Gastroesophageal sphincter (tissue), 4 donors: ENCODE measurements at regions not wholly inside any gene's neighbourhood (a gene's known extent, or its start where the extent isn't known, plus 50 kb on each side); places are given as distances from the start of the nearest gene placed in this dataset.

ENCODE experiments used
- ATAC-seq: fragments of 150-250 bp; one replicate; pipeline ENCODE4 v1.9.1; 2016; ENCODE audit warnings: mild to moderate bottlenecking, moderate library complexity
- H3K27ac ChIP-seq, 4 donors: fragments of 200-600 bp; sonication (generic) in 3 of 4; 1 replicate in 3 of 4; 2 replicates in 1 of 4; pipeline ENCODE4 v1.5.1; 2016 to 2019
- H3K27me3 ChIP-seq: fragments of 200-600 bp; sonication (generic); one replicate; pipeline ENCODE4 v1.5.1; 2019
- H3K36me3 ChIP-seq, 2 donors: fragments of 200-600 bp; sonication (generic); one replicate each; pipeline ENCODE4 v1.5.1; 2019; ENCODE audit warnings: control low read depth in 1 of 2
- H3K4me1 ChIP-seq, 3 donors: fragments of 200-600 bp; sonication (generic); 1 replicate in 2 of 3; 2 replicates in 1 of 3; pipeline ENCODE4 v1.5.1; 2016 to 2019; ENCODE audit warnings: control low read depth in 2 of 3
- H3K4me3 ChIP-seq, 2 donors: fragments of 200-600 bp; sonication (generic); one replicate each; pipeline ENCODE4 v1.5.1; 2019; ENCODE audit warnings: mild to moderate bottlenecking in 1 of 2, moderate library complexity in 1 of 2
- H3K9me3 ChIP-seq, 3 donors: fragments of 200-600 bp; sonication (generic); one replicate each; pipeline ENCODE4 v1.5.1; 2017 to 2019; ENCODE audit warnings: control low read depth in 2 of 3
- EP300 ChIP-seq: sonication (generic); formaldehyde crosslinking; IDR thresholded peaks from one replicate; pipeline ENCODE4 v1.6.1; 2017; ENCODE audit warnings: antibody characterized with exemption, mild to moderate bottlenecking
- POLR2A ChIP-seq, 2 donors: fragments of 450-650 bp; IDR thresholded peaks; one replicate each; pipeline ENCODE4 v1.6.1; 2017; ENCODE audit warnings: antibody characterized with exemption in 2 of 2, mild to moderate bottlenecking in 2 of 2, moderate library complexity in 1 of 2
- POLR2AphosphoS5 ChIP-seq: sonication (generic); formaldehyde crosslinking; IDR thresholded peaks from one replicate; pipeline ENCODE4 v1.6.1; 2017; ENCODE audit warnings: antibody characterized with exemption
- WGBS, 2 donors: methylation state at CpG; one replicate each; pipeline ENCODE4 v1.1.5; 2018; ENCODE audit warnings: low coverage in 1 of 2; 5-methylcytosine and 5-hydroxymethylcytosine counted together
- TF ChIP-seq, protein P1 (sequence below), 4 experiments: fragments of 200-600 bp in 2 of 4; fragments of 450-650 bp in 2 of 4; sonication (generic) in 1 of 4; IDR thresholded peaks; one replicate each; pipeline ENCODE4 v1.5.1; 2017 to 2019; ENCODE audit warnings: antibody characterized with exemption in 4 of 4, mild to moderate bottlenecking in 2 of 4, moderate library complexity in 2 of 4

GRCh38 chr10:42883993-42884983, 101.7 kb downstream of the BMS1 start:
- ATAC-seq: peak; percentile 31
- Histone ChIP-seq H3K9me3 (peaks cover 0 to 15% (median 0%) of the 10 kb centered on the region in 3 donors), H3K27me3 (peaks cover 16% of the 10 kb centered on the region), H3K4me1 (no peaks in the 10 kb centered on the region), H3K4me3 (no peak overlapping the region), H3K27ac (no peak overlapping the region), H3K36me3 (no peaks in the 10 kb centered on the region)
- WGBS, 2 donors: 69 to 71% methylated on average over 7 to 8 of the region's 11 CpGs
- TF ChIP-seq POLR2AphosphoS5: no peak
- TF ChIP-seq EP300: no peak
- TF ChIP-seq, protein P1, sequence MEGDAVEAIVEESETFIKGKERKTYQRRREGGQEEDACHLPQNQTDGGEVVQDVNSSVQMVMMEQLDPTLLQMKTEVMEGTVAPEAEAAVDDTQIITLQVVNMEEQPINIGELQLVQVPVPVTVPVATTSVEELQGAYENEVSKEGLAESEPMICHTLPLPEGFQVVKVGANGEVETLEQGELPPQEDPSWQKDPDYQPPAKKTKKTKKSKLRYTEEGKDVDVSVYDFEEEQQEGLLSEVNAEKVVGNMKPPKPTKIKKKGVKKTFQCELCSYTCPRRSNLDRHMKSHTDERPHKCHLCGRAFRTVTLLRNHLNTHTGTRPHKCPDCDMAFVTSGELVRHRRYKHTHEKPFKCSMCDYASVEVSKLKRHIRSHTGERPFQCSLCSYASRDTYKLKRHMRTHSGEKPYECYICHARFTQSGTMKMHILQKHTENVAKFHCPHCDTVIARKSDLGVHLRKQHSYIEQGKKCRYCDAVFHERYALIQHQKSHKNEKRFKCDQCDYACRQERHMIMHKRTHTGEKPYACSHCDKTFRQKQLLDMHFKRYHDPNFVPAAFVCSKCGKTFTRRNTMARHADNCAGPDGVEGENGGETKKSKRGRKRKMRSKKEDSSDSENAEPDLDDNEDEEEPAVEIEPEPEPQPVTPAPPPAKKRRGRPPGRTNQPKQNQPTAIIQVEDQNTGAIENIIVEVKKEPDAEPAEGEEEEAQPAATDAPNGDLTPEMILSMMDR (IDR thresholded peaks at IDR 0.05): no peak
- no peak for TF ChIP-seq POLR2A (IDR thresholded peaks at IDR 0.05)

GRCh38 chr10:42885491-42886270, 103.1 kb downstream of the BMS1 start:
- no peak for ATAC-seq
- 70 to 78% methylated on average over 1 to 6 of the region's 8 CpGs for WGBS, 2 donors

DNA sequence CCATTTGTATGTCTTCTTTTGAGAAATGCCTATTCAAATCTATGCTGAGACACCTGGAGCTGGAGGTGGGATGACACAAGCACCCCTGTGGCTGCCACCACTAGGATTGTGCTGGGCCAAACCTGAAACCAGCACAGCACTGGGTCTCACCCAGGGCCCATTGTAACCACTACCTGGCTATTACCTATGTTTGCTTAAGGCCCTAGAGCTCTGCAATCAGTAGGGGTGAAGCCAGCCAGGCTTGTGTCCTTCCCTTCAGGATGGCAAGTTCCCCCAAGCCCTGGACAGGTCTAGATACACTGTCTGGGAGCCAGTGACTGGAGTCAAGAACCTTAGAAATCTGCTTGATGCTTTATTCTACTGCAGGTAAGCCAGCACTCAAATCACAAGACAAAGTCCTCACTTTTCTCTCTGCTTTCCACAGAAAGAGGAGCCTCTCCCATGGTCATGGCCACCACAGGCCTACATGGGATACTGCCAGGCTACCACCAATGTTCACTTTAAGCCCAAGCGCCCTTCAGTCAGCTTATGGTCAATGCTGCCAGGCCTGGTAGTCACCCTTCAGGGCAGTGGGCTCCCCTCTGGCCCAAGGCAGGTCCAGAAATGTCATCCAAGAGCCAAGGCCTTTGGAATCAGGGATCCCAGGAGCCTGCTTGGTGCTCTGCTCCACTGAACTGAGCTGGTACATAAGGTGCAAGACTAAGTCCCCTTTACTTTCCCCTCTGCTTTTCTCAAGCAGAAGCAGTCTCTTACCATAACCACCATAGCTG, 105.3 kb downstream of the BMS1 start:
- no CpG with 5 or more reads among the region's 1 CpG for WGBS, 2 donors
- Histone ChIP-seq H3K27me3 (no peaks in the 10 kb centered on the region), H3K4me1 (no peaks in the 10 kb centered on the region), H3K9me3 (peaks cover 0 to 5% (median 0%) of the 10 kb centered on the region in 3 donors), H3K4me3 (no peak overlapping the region), H3K36me3 (no peaks in the 10 kb centered on the region), H3K27ac (no peak overlapping the region)
- TF ChIP-seq POLR2AphosphoS5: no peak
- TF ChIP-seq POLR2A (IDR thresholded peaks at IDR 0.05): no peak
- TF ChIP-seq, protein P1 (IDR thresholded peaks at IDR 0.05): no peak
- no peak for TF ChIP-seq EP300
- no peak for ATAC-seq

More at GRCh38 chr10:42885491-42886270, 103.1 kb downstream of the BMS1 start:
- Histone ChIP-seq H3K4me3 (no peak overlapping the region), H3K27me3 (peaks cover 2% of the 10 kb centered on the region), H3K9me3 (peaks cover 0 to 15% (median 0%) of the 10 kb centered on the region in 3 donors), H3K27ac (no peak overlapping the region), H3K4me1 (no peaks in the 10 kb centered on the region), H3K36me3 (no peaks in the 10 kb centered on the region)
- TF ChIP-seq POLR2AphosphoS5 (no peak), POLR2A (IDR thresholded peaks at IDR 0.05) (no peak), EP300 (no peak)
- TF ChIP-seq, protein P1 (IDR thresholded peaks at IDR 0.05): no peak

DNA sequence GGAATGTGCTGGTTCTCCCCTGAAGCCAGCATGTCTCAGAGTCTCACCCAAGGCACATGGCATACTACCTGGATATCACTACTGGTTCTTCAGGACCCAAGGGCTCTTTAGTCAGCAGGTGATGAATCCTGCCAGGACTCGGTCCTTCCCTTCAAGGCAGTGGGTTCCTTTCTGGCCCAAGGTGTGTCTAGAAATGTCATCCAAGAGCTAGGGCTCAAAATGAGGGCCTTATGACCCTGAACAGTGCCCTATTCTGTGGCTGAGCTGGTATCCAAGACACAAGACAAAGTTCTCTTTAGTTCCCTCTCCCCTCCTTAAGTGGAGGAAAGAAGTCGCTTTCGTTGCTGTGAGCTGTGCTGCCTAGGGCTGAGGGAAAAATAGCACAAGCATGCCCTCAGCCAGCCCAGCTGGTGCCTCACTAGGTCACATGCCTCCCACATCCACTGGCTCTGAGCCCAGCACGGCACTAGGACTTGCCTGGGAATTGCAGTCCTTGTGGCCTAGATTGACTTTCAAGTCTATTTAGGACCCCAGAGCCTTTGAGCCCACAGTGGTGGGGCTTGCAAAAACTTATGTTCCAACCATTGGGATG, 106.0 kb downstream of the BMS1 start:
- WGBS, 2 donors: 50 to 60% methylated on average over 1 to 2 of the region's 4 CpGs
- TF ChIP-seq EP300 (no peak), POLR2AphosphoS5 (no peak)
- ATAC-seq: no peak

More for the DNA sequence above, 106.0 kb downstream of the BMS1 start:
- H3K27me3 ChIP-seq: no peaks in the 10 kb centered on the region
- no peaks in the 10 kb centered on the region for H3K9me3 ChIP-seq
- no peaks in the 10 kb centered on the region for H3K36me3 ChIP-seq
- no peak overlapping the region for H3K4me3 ChIP-seq
- H3K4me1 ChIP-seq: no peaks in the 10 kb centered on the region
- H3K27ac ChIP-seq: no peak overlapping the region
